A549 (cell line): ENCODE measurements at regions not wholly inside any gene's neighbourhood (a gene's known extent, or its start where the extent isn't known, plus 50 kb on each side); places are given as distances from the start of the nearest gene placed in this dataset.

Experiments used
- MYC ChIP-seq: IDR thresholded peaks from 2 replicates; pipeline ENCODE4 v1.6.1; 2012; ENCODE audit warnings: mild to moderate bottlenecking, inconsistent platforms, low read length, improper control_type of control experiment, borderline replicate concordance
- POLR2A ChIP-seq: IDR thresholded peaks from 2 replicates; pipeline ENCODE4 v1.6.1; 2012; ENCODE audit warnings: mild to moderate bottlenecking, low read length
- POLR2AphosphoS2 ChIP-seq: conservative IDR thresholded peaks from 2 replicates; pipeline ENCODE4 v1.6.1; 2012; ENCODE audit warnings: low read length, improper control_type of control experiment, inconsistent platforms
- RAD21 ChIP-seq, 2 experiments: fragments of >200 bp in 1 of 2; sonication (Bioruptor Twin) in 1 of 2; formaldehyde crosslinking in 1 of 2; IDR thresholded peaks in 1 of 2; conservative IDR thresholded peaks in 1 of 2; 2 replicates in 1 of 2; 3 replicates in 1 of 2; pipeline ENCODE4 v1.6.1; 2012 to 2018; ENCODE audit warnings: inconsistent platforms in 1 of 2
- SMC3 ChIP-seq: fragments of >200 bp; sonication (Bioruptor Twin); formaldehyde crosslinking; IDR thresholded peaks from 3 replicates; pipeline ENCODE4 v1.6.1; 2018; ENCODE audit warnings: inconsistent platforms
- TP53 ChIP-seq: fragments of 250-450 bp; sonication (Bioruptor Pico); IDR thresholded peaks from 2 replicates; pipeline ENCODE4 v1.5.0; 2021; ENCODE audit warnings: mild to moderate bottlenecking, moderate library complexity
- TF ChIP-seq, protein P1 (sequence below): IDR thresholded peaks from 2 replicates; pipeline ENCODE4 v1.6.1; 2012; ENCODE audit warnings: low read depth, borderline replicate concordance

DNA sequence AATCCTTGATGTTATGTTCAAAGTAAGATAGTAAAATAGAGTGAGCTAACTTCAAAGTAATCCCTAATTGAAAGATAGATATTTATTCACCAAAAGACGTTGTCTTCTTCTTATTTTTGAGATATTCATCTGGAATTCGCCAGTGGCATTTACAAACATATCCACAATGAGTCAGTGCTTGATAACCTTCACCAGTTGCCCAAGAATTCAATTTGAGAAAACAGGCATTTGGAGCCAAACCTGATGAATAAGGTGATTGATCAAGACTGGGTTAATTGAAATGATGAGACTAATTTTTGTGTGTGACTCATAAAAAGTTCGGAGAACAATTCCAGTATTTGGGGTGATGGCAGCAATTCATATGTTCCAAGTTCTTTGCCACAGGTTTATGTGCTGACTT, 344.0 kb downstream of the ARL4A start:
- TF ChIP-seq, protein P1, sequence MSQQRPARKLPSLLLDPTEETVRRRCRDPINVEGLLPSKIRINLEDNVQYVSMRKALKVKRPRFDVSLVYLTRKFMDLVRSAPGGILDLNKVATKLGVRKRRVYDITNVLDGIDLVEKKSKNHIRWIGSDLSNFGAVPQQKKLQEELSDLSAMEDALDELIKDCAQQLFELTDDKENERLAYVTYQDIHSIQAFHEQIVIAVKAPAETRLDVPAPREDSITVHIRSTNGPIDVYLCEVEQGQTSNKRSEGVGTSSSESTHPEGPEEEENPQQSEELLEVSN, result no peak
- TF ChIP-seq TP53 (CRISPR knock-in tag), result no peak
- no peak for TF ChIP-seq SMC3
- TF ChIP-seq RAD21 (conservative IDR thresholded peaks at IDR 0.05 in 1 of 2, IDR thresholded peaks at IDR 0.05 in 1 of 2), result peak in 1 of 2 experiments; percentile 22; a peak in 1 of 5 replicates
- TF ChIP-seq MYC, result no peak
- no peak for TF ChIP-seq POLR2AphosphoS2
- TF ChIP-seq POLR2A, result no peak
